ENCODE measurements at regions not wholly inside any gene's neighbourhood (a gene's known extent, or its start where the extent isn't known, plus 50 kb on each side); places are given as distances from the start of the nearest gene placed in this dataset.

DNA sequence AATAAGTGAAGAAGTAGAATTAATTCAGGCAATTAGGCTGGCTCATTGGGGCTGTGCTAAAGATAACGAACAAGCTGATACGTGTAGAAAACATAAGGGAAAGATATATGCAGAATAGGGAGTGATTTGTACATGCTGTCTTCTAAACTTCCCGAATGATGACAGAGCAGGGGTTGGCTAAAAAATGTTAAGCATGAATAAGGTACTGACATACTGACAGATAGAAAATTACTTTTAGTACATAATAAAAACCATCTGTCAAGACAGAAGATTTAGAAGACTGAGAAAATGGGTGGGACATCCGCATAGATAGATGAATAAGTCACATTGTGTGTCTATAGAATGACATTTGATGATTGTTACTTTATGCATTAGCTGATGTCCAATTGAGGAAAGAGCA is 158.8 kb upstream of the ZNF804B start:
- TF ChIP-seq CTCF (IDR thresholded peaks at IDR 0.05; ENCODE audit: borderline replicate concordance, extremely low read depth, low read length, poor library complexity, severe bottlenecking) (no peak), EZH2 (IDR thresholded peaks at IDR 0.05; ENCODE audit: borderline replicate concordance, low read depth, low read length, severe bottlenecking) (no peak)

Data from DND-41 (cell line).